C4-2B (cell line): ENCODE measurements at regions not wholly inside any gene's neighbourhood (a gene's known extent, or its start where the extent isn't known, plus 50 kb on each side); places are given as distances from the start of the nearest gene placed in this dataset.

Source experiments
- CTCF ChIP-seq: fragments of 450-650 bp; conservative IDR thresholded peaks from 2 replicates; pipeline ENCODE4 v1.5.1; 2017; ENCODE audit warnings: mild to moderate bottlenecking
- ZFX ChIP-seq: fragments of 450-650 bp; IDR thresholded peaks from 2 replicates; pipeline ENCODE4 v1.6.1; 2017

- TF ChIP-seq CTCF (no peak), ZFX (no peak)
Measured at GRCh38 chr5:3393920-3394597, 201.6 kb upstream of the IRX1 start.
